ENCODE measurements at regions not wholly inside any gene's neighbourhood (a gene's known extent, or its start where the extent isn't known, plus 50 kb on each side); places are given as distances from the start of the nearest gene placed in this dataset.

- TF ChIP-seq CTCF (IDR thresholded peaks at IDR 0.05; ENCODE audit: control extremely low read depth in 1 of 3, insufficient read depth in 1 of 3, low read depth in 1 of 3, low read length in 3 of 3) (no peak), SUZ12 (IDR thresholded peaks at IDR 0.05; ENCODE audit: low read length) (no peak), RFX5 (IDR thresholded peaks at IDR 0.05; ENCODE audit: borderline replicate concordance, low read depth, low read length) (no peak), FOSL1 (IDR thresholded peaks at IDR 0.05; ENCODE audit: insufficient read depth, low read depth, low read length) (no peak), SIX5 (IDR thresholded peaks at IDR 0.05; ENCODE audit: low read depth, low read length) (no peak), JUN (IDR thresholded peaks at IDR 0.05; ENCODE audit: low read depth, low read length) (no peak), BCL11A (IDR thresholded peaks at IDR 0.05; ENCODE audit: low read depth in 2 of 2, low read length in 2 of 2) (no peak), POLR2A (IDR thresholded peaks at IDR 0.05; ENCODE audit: control extremely low read depth in 1 of 2, low read depth in 2 of 2, low read length in 2 of 2) (no peak), CHD1 (IDR thresholded peaks at IDR 0.05; ENCODE audit: low read depth, low read length) (no peak)
- TF ChIP-seq, protein P1, sequence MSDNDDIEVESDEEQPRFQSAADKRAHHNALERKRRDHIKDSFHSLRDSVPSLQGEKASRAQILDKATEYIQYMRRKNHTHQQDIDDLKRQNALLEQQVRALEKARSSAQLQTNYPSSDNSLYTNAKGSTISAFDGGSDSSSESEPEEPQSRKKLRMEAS (IDR thresholded peaks at IDR 0.05): no peak
Observed at GRCh38 chr1:219463636-219464035, 149.3 kb downstream of the ZC3H11B start.
